ENCODE measurements at regions not wholly inside any gene's neighbourhood (a gene's known extent, or its start where the extent isn't known, plus 50 kb on each side); places are given as distances from the start of the nearest gene placed in this dataset.

- intact Hi-C loops (cut with DNase I) = no loop called here
- no peak for DNase-seq (ENCODE audit: low spot score)
- no peak overlapping the region for H3K27ac ChIP-seq
- no peaks in the 10 kb centered on the region for H3K27me3 ChIP-seq (replicated peaks; ENCODE audit: insufficient read depth)
- TF ChIP-seq CTCF (IDR thresholded peaks at IDR 0.05) (no peak), POLR2A (IDR thresholded peaks at IDR 0.05) (no peak), POLR2AphosphoS5 (IDR thresholded peaks at IDR 0.05) (no peak)
- no peaks in the 10 kb centered on the region for H3K9me3 ChIP-seq
- no peaks in the 10 kb centered on the region for H3K36me3 ChIP-seq
- no peak overlapping the region for H3K4me3 ChIP-seq
- H3K4me1 ChIP-seq (replicated peaks) = no peaks in the 10 kb centered on the region
These were observed 1244.6 kb upstream of the ADGRL4 start for GRCh38 chr1:80251171-80251570.

DNA sequence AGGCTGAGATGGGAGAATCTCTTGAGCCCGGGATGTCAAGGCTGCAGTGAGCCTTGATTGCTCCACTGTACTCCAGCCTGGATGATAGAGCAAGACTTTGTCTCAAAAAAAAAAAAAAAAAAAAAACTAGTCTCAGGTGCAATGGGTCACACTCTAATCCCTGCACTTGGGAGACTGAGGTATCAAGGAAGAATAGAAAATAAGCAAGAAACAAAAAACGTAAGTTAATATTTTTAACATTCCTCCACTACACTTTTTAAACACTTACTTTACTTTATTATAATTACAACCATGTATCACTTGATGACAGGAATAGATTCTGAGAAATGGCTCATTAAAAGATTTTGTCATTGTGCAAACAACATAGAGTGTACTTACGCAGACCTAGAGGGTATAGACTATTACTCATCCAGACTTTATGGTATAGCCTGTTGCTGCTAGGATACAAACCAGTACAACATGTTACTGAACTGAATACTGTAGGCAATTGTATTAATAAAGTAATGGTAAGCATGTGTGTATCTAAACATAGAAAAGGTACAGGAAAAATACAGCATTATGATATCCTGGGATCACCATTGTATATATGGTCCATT, 1244.1 kb upstream of the ADGRL4 start:
- Histone ChIP-seq H3K27ac (no peak overlapping the region), H3K36me3 (no peaks in the 10 kb centered on the region), H3K4me3 (no peak overlapping the region), H3K27me3 (replicated peaks; ENCODE audit: insufficient read depth) (no peaks in the 10 kb centered on the region), H3K9me3 (no peaks in the 10 kb centered on the region), H3K4me1 (replicated peaks) (no peaks in the 10 kb centered on the region)
- TF ChIP-seq CTCF (IDR thresholded peaks at IDR 0.05) (no peak), POLR2AphosphoS5 (IDR thresholded peaks at IDR 0.05) (no peak), POLR2A (IDR thresholded peaks at IDR 0.05) (no peak)
- WGBS = 81% methylated on average over 3 of the region's 3 CpGs
- intact Hi-C loops (cut with DNase I) = no loop called here
- DNase-seq (ENCODE audit: low spot score) = no peak

- no peaks in the 10 kb centered on the region for H3K9me3 ChIP-seq
- H3K4me1 ChIP-seq (replicated peaks) = no peaks in the 10 kb centered on the region
- TF ChIP-seq CTCF (IDR thresholded peaks at IDR 0.05) (no peak), POLR2A (IDR thresholded peaks at IDR 0.05) (no peak), POLR2AphosphoS5 (IDR thresholded peaks at IDR 0.05) (no peak)
- WGBS = 91% methylated on average over 1 of the region's 1 CpG
- DNase-seq (ENCODE audit: low spot score) = no peak
- no peak overlapping the region for H3K4me3 ChIP-seq
- no peak overlapping the region for H3K27ac ChIP-seq
- intact Hi-C loops (cut with DNase I) = no loop called here
- H3K36me3 ChIP-seq = no peaks in the 10 kb centered on the region
- no peaks in the 10 kb centered on the region for H3K27me3 ChIP-seq (replicated peaks; ENCODE audit: insufficient read depth)
These were observed 1243.2 kb upstream of the ADGRL4 start for GRCh38 chr1:80249699-80250098.

DNA sequence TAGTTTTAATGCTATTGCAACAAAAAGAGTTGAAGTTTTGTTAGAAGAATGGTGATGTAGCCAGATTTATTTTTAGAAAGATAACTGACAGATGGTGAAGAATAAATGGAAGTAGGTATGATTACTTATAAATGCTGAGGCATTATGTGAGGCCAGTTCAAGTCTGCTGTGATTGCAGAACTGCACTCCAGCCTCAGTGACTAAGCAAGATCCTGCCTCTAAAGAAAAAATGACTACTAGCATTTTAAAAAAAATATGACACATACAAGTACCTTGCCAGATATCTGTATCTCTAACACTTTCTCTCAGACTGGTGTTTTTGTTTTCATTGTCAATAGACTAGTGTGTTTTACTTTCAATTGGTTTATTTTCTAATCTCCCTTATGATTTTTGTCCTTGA, 1242.4 kb upstream of the ADGRL4 start:
- Histone ChIP-seq H3K4me1 (replicated peaks) (no peaks in the 10 kb centered on the region), H3K27ac (no peak overlapping the region), H3K9me3 (no peaks in the 10 kb centered on the region), H3K4me3 (no peak overlapping the region), H3K27me3 (replicated peaks; ENCODE audit: insufficient read depth) (no peaks in the 10 kb centered on the region), H3K36me3 (no peaks in the 10 kb centered on the region)
- TF ChIP-seq CTCF (IDR thresholded peaks at IDR 0.05) (no peak), POLR2A (IDR thresholded peaks at IDR 0.05) (no peak), POLR2AphosphoS5 (IDR thresholded peaks at IDR 0.05) (no peak)
- no peak for DNase-seq (ENCODE audit: low spot score)
- intact Hi-C loops (cut with DNase I) = no loop called here

GRCh38 chr1:80245813-80246212, 1239.3 kb upstream of the ADGRL4 start:
- Histone ChIP-seq H3K9me3 (no peaks in the 10 kb centered on the region), H3K36me3 (no peaks in the 10 kb centered on the region), H3K4me3 (no peak overlapping the region), H3K4me1 (replicated peaks) (no peaks in the 10 kb centered on the region), H3K27ac (no peak overlapping the region), H3K27me3 (replicated peaks; ENCODE audit: insufficient read depth) (no peaks in the 10 kb centered on the region)
- intact Hi-C loops (cut with DNase I) = no loop called here
- no peak for TF ChIP-seq POLR2AphosphoS5 (IDR thresholded peaks at IDR 0.05)
- DNase-seq (ENCODE audit: low spot score) = no peak
- WGBS = 95% methylated on average over 2 of the region's 2 CpGs

All from prostate gland (tissue), 2 donors.